ENCODE measurements at regions not wholly inside any gene's neighbourhood (a gene's known extent, or its start where the extent isn't known, plus 50 kb on each side); places are given as distances from the start of the nearest gene placed in this dataset.

DNA sequence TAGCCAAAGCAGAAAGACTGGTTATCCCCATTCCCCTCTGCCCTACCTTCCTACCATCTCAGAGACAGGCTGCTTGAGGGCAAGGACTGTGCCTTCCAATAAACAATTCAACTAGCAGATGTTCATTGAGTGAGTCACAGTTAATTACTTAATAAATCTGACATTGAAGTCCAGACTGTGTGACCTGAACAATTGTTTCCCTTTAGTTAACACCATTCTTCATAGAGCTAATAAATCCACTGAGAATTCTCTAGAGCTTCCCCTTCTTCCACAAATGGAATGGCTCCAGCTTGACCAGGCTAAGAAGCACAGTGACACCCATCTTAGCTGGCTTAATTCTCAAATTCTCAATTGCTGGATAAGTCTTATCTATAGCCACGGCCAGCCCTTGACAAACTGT lies 61.9 kb upstream of the GJA5 start:
- DNase-seq (no peak), ATAC-seq (ENCODE audit: low FRiP score in 2 of 2) (peak; percentile 63 to 67)
- Histone ChIP-seq H3K4me1 (no peaks in the 10 kb centered on the region), H3K9me3 (no peaks in the 10 kb centered on the region), H3K36me3 (no peaks in the 10 kb centered on the region), H3K4me3 (no peak overlapping the region), H3K27ac (peak overlapping the region in 1 of 4 donors; percentile 53), H3K27me3 (no peaks in the 10 kb centered on the region)
- WGBS, 2 donors = 55 to 87% methylated on average over 1 of the region's 1 CpG
- TF ChIP-seq EP300 (IDR thresholded peaks at IDR 0.05) (no peak), POLR2A (IDR thresholded peaks at IDR 0.05) (no peak), POLR2AphosphoS5 (IDR thresholded peaks at IDR 0.05) (no peak)
- TF ChIP-seq, protein P1, sequence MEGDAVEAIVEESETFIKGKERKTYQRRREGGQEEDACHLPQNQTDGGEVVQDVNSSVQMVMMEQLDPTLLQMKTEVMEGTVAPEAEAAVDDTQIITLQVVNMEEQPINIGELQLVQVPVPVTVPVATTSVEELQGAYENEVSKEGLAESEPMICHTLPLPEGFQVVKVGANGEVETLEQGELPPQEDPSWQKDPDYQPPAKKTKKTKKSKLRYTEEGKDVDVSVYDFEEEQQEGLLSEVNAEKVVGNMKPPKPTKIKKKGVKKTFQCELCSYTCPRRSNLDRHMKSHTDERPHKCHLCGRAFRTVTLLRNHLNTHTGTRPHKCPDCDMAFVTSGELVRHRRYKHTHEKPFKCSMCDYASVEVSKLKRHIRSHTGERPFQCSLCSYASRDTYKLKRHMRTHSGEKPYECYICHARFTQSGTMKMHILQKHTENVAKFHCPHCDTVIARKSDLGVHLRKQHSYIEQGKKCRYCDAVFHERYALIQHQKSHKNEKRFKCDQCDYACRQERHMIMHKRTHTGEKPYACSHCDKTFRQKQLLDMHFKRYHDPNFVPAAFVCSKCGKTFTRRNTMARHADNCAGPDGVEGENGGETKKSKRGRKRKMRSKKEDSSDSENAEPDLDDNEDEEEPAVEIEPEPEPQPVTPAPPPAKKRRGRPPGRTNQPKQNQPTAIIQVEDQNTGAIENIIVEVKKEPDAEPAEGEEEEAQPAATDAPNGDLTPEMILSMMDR (IDR thresholded peaks at IDR 0.05) = no peak

DNA sequence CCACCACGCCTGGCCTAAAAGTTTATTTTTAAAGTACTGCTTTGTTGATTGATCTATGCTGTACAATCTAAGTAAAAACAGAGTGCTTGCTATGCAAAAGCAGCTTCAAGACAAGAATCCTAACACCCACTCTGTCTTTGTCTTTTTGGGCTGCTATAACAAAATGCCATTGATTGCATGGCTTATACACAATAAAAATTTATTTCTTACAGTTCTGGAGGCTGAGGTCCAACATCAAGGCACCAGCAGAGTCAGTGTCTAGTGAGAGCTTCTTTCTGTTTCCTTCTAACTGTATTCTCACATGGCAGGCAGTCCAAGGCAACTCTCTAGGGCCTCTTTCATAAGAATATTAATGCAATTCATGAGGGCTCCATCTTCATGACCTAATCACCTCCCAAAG lies 63.6 kb upstream of the GJA5 start:
- no peaks in the 10 kb centered on the region for H3K4me1 ChIP-seq

DNA sequence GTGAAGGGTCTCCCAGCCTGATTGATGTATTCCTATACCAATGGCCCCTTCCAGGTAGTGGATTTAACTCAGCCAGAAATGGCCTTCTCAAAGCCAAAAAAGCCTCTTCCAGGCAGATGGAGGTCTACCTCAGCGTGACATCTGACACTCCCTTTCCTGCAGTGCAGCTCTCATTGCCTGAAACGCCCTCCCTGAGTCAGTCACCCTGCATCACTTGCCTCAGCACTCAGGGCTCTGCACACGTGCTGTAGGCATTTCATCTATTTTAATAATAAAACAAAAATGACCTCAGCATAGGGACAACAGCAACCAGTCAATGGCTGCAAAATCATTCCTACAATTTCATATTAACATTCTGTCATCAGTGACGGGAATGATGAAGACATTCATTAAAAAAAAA lies 64.4 kb upstream of the GJA5 start:
- H3K27me3 ChIP-seq = no peaks in the 10 kb centered on the region
- no peaks in the 10 kb centered on the region for H3K4me1 ChIP-seq
- no peaks in the 10 kb centered on the region for H3K36me3 ChIP-seq
- no peak overlapping the region for H3K27ac ChIP-seq
- ATAC-seq (ENCODE audit: low FRiP score in 2 of 2) = no peak
- 86% methylated on average over 4 of the region's 4 CpGs for WGBS, 2 donors
- no peak overlapping the region for H3K4me3 ChIP-seq
- no peaks in the 10 kb centered on the region for H3K9me3 ChIP-seq
- DNase-seq = no peak
- TF ChIP-seq, protein P1 (IDR thresholded peaks at IDR 0.05) = no peak
- TF ChIP-seq EP300 (IDR thresholded peaks at IDR 0.05) (no peak), POLR2AphosphoS5 (IDR thresholded peaks at IDR 0.05) (no peak), POLR2A (IDR thresholded peaks at IDR 0.05) (no peak)

More for the DNA sequence above, 63.6 kb upstream of the GJA5 start:
- Histone ChIP-seq H3K27ac (no peak overlapping the region), H3K4me3 (no peak overlapping the region), H3K9me3 (no peaks in the 10 kb centered on the region), H3K36me3 (no peaks in the 10 kb centered on the region), H3K27me3 (no peaks in the 10 kb centered on the region)
- TF ChIP-seq POLR2AphosphoS5 (IDR thresholded peaks at IDR 0.05) = no peak
- no peak for TF ChIP-seq EP300 (IDR thresholded peaks at IDR 0.05)
- TF ChIP-seq, protein P1 (IDR thresholded peaks at IDR 0.05) = no peak
- TF ChIP-seq POLR2A (IDR thresholded peaks at IDR 0.05) = no peak
- DNase-seq (no peak), ATAC-seq (ENCODE audit: low FRiP score in 2 of 2) (no peak)
- 82 to 83% methylated on average over 1 of the region's 1 CpG for WGBS, 2 donors

DNA sequence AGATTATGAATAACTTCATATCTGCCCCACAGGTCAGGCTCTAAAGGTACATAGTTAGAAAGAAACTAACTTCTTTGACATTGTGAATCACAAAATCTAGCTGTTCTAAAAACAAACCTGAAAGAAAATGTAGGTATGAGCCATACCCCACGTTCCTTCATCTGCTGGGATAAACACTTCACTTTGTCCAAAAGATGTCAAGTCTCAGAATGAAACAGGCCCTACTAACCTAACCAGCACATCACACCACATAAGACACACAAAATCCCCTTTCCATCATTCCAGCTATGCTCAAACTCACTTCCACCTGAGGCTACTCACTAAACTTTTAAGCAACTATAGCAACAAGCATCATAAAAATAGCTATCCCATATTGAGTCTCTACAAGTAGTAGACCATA lies 65.2 kb upstream of the GJA5 start:
- no peak for TF ChIP-seq POLR2AphosphoS5 (IDR thresholded peaks at IDR 0.05)
- TF ChIP-seq EP300 (IDR thresholded peaks at IDR 0.05) = no peak
- TF ChIP-seq, protein P1 (IDR thresholded peaks at IDR 0.05) = no peak
- TF ChIP-seq POLR2A (IDR thresholded peaks at IDR 0.05) = no peak
- no peak for ATAC-seq (ENCODE audit: low FRiP score in 2 of 2)
- Histone ChIP-seq H3K4me3 (no peak overlapping the region), H3K27ac (no peak overlapping the region), H3K9me3 (no peaks in the 10 kb centered on the region), H3K4me1 (no peaks in the 10 kb centered on the region), H3K27me3 (no peaks in the 10 kb centered on the region), H3K36me3 (no peaks in the 10 kb centered on the region)
- DNase-seq = no peak
- WGBS, 2 donors = 79 to 87% methylated on average over 1 of the region's 1 CpG

DNA sequence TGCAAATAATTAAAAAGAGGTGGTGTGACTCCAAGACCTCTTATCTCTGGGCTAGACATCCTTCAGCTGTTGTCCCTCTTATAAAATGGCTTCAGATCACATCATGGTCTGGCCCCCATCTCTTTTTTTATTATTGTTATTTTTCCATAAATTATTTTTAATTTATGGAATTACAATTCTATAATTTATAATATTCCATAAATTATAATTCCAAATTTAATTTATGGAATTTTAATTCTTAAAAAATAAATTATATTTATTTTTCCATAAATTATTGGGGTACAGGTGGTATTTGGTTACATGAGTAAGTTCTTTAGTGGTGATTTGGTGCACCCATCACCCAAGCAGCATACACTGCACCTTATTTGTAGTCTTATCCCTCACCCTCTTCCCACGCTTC lies 65.9 kb upstream of the GJA5 start:
- Histone ChIP-seq H3K4me3 (no peak overlapping the region), H3K9me3 (no peaks in the 10 kb centered on the region), H3K27ac (no peak overlapping the region), H3K27me3 (no peaks in the 10 kb centered on the region), H3K36me3 (no peaks in the 10 kb centered on the region), H3K4me1 (no peaks in the 10 kb centered on the region)
- TF ChIP-seq EP300 (IDR thresholded peaks at IDR 0.05) (no peak), POLR2A (IDR thresholded peaks at IDR 0.05) (no peak), POLR2AphosphoS5 (IDR thresholded peaks at IDR 0.05) (no peak)
- TF ChIP-seq, protein P1 (IDR thresholded peaks at IDR 0.05) = no peak
- 88 to 96% methylated on average over 1 of the region's 1 CpG for WGBS, 2 donors
- ATAC-seq (ENCODE audit: low FRiP score in 2 of 2) (no peak), DNase-seq (no peak)
